ENCODE measurements at regions not wholly inside any gene's neighbourhood (a gene's known extent, or its start where the extent isn't known, plus 50 kb on each side); places are given as distances from the start of the nearest gene placed in this dataset.

GRCh38 chr12:18932715-18933114, 194.8 kb downstream of the CAPZA3 start:
- TF ChIP-seq CTCF (IDR thresholded peaks at IDR 0.05) (no peak), POLR2A (IDR thresholded peaks at IDR 0.05) (no peak)

All from vagina (tissue), 2 donors.